GM10266 (cell line): ENCODE measurements at regions not wholly inside any gene's neighbourhood (a gene's known extent, or its start where the extent isn't known, plus 50 kb on each side); places are given as distances from the start of the nearest gene placed in this dataset.
"Not testable (repeated sequence)": the region's sequence is repeated elsewhere in the genome, so short reads cannot be mapped to it uniquely, and the experiment has no call there.

Experiments used
- DNase-seq: peaks from one replicate; pipeline ENCODE4 v3.0.0; 2012; ENCODE audit errors: extremely low spot score
- TF ChIP-seq, protein P1 (sequence below): IDR thresholded peaks from 2 replicates; pipeline ENCODE4 v1.5.1; 2012; ENCODE audit warnings: mild to moderate bottlenecking, low read depth; ENCODE audit not compliant: control insufficient read depth, insufficient read depth; ENCODE audit errors: missing control alignments

- TF ChIP-seq, protein P1, sequence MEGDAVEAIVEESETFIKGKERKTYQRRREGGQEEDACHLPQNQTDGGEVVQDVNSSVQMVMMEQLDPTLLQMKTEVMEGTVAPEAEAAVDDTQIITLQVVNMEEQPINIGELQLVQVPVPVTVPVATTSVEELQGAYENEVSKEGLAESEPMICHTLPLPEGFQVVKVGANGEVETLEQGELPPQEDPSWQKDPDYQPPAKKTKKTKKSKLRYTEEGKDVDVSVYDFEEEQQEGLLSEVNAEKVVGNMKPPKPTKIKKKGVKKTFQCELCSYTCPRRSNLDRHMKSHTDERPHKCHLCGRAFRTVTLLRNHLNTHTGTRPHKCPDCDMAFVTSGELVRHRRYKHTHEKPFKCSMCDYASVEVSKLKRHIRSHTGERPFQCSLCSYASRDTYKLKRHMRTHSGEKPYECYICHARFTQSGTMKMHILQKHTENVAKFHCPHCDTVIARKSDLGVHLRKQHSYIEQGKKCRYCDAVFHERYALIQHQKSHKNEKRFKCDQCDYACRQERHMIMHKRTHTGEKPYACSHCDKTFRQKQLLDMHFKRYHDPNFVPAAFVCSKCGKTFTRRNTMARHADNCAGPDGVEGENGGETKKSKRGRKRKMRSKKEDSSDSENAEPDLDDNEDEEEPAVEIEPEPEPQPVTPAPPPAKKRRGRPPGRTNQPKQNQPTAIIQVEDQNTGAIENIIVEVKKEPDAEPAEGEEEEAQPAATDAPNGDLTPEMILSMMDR, result no peak
- no peak for DNase-seq
These were observed 186.7 kb downstream of the UACA start for GRCh38 chr15:70576696-70577095.

DNA sequence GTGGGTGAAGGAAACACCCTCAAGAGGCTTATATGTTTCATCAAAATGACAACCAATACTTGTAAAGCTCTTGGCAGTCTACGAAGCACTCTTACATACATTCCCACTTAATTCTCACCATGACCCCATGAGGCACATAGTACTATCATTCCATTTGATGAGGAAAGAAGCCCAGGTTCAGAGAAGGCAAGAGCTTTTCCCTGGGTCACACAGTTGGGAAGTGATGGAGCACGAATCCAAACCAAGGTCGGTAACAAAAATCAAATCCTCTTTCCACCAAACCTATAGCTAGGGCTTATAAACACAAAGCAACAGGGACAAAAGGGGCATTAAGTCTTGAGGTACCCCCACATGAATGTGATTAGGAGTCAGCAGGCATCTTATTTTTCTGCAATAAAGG lies 187.1 kb downstream of the UACA start:
- no peak for DNase-seq
- TF ChIP-seq, protein P1, result no peak

DNA sequence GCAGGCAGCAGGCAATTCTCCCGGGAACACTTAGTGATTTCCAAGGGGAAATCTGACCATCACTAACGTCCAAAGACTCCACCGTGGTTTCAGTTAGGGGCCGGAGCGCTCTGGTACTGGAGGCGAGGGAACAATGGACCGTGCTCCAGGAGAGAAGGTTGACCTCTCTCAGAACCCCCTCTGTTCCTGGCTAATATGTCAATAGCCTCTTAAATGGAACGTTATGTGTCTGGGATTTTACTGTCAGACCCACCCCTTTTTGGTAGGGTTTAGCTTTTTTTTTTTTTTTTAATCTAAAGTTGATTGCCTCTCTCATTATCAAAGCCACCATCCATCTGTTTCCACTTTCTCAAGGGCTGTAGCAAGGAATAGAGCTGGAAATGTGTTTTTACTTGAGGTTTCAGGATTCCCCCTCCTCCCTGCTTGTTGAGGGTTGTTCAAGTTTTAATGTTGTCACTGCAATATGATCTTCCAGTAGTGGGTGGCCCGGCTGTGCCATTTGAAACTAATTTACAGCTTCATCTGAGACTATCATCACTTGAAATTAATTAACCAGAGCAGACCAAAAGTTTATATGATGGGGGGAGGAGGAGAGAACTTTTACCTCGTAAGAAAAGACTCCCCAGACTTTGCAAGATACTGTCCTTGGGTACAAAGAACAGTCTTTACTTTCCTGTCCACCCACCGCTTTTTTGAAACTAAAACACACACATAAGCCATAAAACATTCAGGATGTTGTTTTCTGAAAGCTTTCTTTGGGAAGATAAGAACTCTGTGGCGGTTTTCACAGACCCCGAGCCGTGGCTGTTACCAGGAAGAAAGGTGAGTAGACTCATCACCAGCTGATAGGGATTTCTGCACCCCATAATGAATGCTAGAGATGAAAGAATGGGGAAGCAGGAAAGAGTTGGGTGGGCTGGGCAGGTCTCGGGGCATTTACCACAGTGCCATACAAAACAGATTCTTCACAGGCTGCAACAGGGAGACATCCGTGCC lies 187.8 kb downstream of the UACA start:
- TF ChIP-seq, protein P1, result no peak
- no peak for DNase-seq

- not testable (repeated sequence) for DNase-seq
These were observed 189.0 kb downstream of the UACA start for GRCh38 chr15:70574325-70574724.

DNA sequence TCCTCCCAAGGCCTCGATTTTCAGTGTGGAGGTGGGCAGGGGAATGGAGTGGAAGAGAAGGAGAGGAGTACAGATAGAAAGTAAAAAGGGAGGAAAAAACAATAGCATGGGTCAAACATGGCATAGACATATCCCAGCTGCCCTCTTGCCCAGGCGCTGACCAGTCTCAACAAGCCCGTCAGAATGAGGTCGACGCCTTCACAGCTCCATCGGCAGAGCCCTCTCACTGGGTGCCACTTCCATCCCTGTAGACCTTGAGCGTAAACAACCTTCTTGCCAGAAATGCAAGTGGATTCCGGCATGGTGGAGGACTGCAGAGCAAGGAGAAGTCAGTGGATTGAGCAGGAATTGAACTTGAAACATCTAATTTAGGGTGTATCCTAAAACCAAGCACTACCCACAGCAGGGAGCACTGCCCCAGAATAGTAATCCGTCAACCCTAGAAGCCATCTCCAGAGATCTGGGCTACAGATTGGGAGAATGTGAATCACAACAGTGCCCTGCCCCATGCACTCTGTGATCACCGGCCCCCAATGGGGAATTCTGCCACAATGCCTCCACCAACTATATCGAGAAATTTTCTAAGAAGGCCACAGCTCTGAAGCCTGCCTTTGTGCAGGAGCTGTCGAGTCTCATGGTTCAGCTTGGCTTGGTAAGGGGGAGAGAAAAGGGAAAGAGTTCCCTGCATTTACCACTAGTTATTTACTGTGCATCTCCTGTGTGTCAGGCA lies 190.1 kb downstream of the UACA start:
- TF ChIP-seq, protein P1, result no peak
- DNase-seq, result no peak

DNA sequence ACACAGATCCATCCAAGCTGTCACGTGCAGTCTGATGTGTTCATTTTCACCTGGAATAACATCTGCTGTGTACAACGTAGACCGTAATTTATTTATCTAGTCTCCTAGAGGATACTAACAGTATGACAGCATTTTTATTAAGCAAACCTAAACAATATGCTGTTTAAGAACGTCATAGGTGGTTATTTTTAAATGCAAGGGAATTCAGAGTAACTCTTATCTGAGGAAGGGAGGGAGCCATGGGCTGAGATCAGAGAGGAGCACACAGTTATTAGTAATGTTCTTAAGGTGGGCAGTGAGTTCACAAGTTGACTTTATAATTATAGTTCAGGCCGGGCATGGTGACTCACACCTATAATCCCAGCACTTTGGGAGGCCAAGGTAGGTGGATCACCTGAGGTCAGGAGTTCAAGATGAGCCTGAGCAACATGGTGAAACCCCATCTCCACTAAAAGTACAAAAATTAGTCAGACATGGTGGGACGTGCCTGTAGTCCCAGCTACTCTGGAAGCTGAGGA lies 193.6 kb downstream of the UACA start:
- TF ChIP-seq, protein P1, result no peak
- no peak for DNase-seq

DNA sequence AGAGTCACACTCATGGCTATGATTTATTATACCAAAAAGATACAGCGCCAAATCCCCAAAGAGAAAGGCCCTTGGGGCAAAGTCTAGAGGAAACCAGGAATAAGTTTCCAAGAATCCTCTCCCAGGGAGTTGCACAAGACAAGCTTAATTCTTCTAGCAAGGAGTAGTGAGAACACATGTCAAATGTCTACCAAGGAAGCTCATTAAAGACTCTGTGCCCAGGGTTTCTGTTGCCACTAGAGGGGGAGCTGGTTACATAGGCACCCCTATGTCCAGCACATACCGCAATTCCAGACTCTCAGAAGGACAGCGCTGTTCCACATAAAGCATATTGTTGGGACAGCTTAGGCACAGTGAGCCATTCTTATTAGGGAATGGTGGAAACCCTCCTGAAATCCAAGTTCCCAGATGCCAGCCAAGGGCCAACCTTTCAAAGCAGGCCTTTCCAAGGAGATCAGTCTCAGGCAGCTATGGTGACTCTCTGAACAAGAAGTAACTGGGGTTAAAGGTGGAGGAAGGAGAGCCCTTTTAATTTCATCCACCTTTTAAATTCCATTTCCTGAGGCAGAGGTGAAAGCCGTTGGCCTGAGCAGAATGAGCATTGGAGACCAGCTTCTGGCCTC lies 194.2 kb downstream of the UACA start:
- no peak for DNase-seq
- TF ChIP-seq, protein P1, result peak; percentile 38
